Left lung (tissue), 4 donors: ENCODE measurements at regions not wholly inside any gene's neighbourhood (a gene's known extent, or its start where the extent isn't known, plus 50 kb on each side); places are given as distances from the start of the nearest gene placed in this dataset.

Experiments
- ATAC-seq: fragments of 200-7000 bp; cut with Tn5 transposase; one replicate; pipeline ENCODE4 v1.9.1; 2020; ENCODE audit warnings: moderate library complexity
- DNase-seq, 4 donors: peaks; one replicate each; pipeline ENCODE4 v3.0.0-alpha.2; 2013 to 2020
- H3K27ac ChIP-seq, 2 donors: fragments of 200-600 bp; sonication (generic) in 1 of 2; one replicate each; pipeline versions ENCODE4 v1.5.0 to v1.8.0; 2020 to 2021
- H3K27me3 ChIP-seq, 2 donors: fragments of 200-600 bp; sonication (generic) in 1 of 2; one replicate each; pipeline versions ENCODE4 v1.5.0 to v1.8.0; 2020 to 2021
- H3K36me3 ChIP-seq, 2 donors: fragments of 200-600 bp; sonication (generic) in 1 of 2; one replicate each; pipeline versions ENCODE4 v1.5.0 to v1.8.0; 2020 to 2021
- H3K4me1 ChIP-seq, 2 donors: fragments of 200-600 bp; one replicate each; pipeline ENCODE4 v1.8.0; 2021
- H3K4me3 ChIP-seq, 2 donors: fragments of 200-600 bp; sonication (generic) in 1 of 2; one replicate each; pipeline versions ENCODE4 v1.5.0 to v1.8.0; 2020 to 2021; ENCODE audit warnings: mild to moderate bottlenecking in 1 of 2
- H3K9me3 ChIP-seq, 2 donors: fragments of 200-600 bp; sonication (generic) in 1 of 2; one replicate each; pipeline versions ENCODE4 v1.5.0 to v1.8.0; 2020 to 2021
- intact Hi-C, 2 donors: fragments of 100-400 bp; cut with DNase I; formaldehyde crosslinking; loops; one replicate each; pipeline versions ENCODE4 v1.11.2 to v1.14.2; 2022
- TF ChIP-seq, protein P1 (sequence below), 2 donors: fragments of 200-600 bp; sonication (generic) in 1 of 2; IDR thresholded peaks; one replicate each; pipeline versions ENCODE4 v1.5.0 to v1.8.0; 2021; ENCODE audit warnings: antibody characterized with exemption in 2 of 2
- donor health status: DM: no; HTN: yes; CAD: no.
- donor health status: DM: no; HTN: no; CAD: no.

DNA sequence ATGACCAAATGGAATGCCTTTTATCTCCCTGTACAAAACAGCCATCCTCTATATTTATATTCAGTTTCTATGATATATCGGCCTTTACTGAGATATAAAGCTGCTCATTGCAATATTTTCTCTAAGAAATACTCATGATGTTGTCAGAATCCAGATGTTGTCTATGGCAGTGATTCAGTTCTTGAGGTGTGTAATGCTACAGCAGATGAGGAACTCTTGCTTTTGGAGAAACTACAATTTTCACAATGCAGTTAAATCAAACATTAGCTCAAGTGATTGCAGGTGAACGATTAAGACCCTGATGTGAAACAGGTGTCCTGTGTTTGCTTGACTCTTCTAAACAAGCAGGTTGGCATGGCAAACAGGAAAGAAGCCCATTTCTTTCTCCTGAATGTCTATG lies 256.2 kb upstream of the CDH20 start:
- TF ChIP-seq, protein P1, sequence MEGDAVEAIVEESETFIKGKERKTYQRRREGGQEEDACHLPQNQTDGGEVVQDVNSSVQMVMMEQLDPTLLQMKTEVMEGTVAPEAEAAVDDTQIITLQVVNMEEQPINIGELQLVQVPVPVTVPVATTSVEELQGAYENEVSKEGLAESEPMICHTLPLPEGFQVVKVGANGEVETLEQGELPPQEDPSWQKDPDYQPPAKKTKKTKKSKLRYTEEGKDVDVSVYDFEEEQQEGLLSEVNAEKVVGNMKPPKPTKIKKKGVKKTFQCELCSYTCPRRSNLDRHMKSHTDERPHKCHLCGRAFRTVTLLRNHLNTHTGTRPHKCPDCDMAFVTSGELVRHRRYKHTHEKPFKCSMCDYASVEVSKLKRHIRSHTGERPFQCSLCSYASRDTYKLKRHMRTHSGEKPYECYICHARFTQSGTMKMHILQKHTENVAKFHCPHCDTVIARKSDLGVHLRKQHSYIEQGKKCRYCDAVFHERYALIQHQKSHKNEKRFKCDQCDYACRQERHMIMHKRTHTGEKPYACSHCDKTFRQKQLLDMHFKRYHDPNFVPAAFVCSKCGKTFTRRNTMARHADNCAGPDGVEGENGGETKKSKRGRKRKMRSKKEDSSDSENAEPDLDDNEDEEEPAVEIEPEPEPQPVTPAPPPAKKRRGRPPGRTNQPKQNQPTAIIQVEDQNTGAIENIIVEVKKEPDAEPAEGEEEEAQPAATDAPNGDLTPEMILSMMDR (IDR thresholded peaks at IDR 0.05) = no peak
- DNase-seq (no peak), ATAC-seq (no peak)
- Histone ChIP-seq H3K4me3 (no peak overlapping the region), H3K4me1 (no peaks in the 10 kb centered on the region), H3K9me3 (no peaks in the 10 kb centered on the region), H3K36me3 (no peaks in the 10 kb centered on the region), H3K27ac (no peak overlapping the region), H3K27me3 (no peaks in the 10 kb centered on the region)
- intact Hi-C loops = no loop called here

DNA sequence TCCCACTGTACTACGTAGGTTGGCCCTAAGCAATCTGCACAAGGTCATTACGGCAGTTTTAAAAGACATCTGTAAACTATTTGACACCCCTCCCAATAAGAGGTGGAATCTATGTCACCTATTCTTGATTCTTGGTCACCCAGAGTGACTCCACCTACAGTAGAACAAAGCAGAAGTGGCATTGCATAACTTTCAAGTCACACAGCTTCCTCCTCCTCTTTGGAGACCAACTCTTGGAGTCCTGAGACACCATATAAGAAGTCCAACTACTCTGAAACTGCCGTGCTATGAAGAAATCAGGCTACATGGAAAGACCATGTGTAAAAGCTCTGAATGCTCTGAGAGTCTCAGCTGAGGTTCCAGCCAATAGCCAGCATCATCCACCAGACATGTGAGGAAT lies 253.5 kb upstream of the CDH20 start:
- DNase-seq (no peak), ATAC-seq (no peak)
- Histone ChIP-seq H3K27ac (no peak overlapping the region), H3K36me3 (no peaks in the 10 kb centered on the region), H3K27me3 (no peaks in the 10 kb centered on the region), H3K9me3 (no peaks in the 10 kb centered on the region), H3K4me3 (no peak overlapping the region), H3K4me1 (no peaks in the 10 kb centered on the region)
- intact Hi-C loops = no loop called here
- TF ChIP-seq, protein P1 (IDR thresholded peaks at IDR 0.05) = no peak

DNA sequence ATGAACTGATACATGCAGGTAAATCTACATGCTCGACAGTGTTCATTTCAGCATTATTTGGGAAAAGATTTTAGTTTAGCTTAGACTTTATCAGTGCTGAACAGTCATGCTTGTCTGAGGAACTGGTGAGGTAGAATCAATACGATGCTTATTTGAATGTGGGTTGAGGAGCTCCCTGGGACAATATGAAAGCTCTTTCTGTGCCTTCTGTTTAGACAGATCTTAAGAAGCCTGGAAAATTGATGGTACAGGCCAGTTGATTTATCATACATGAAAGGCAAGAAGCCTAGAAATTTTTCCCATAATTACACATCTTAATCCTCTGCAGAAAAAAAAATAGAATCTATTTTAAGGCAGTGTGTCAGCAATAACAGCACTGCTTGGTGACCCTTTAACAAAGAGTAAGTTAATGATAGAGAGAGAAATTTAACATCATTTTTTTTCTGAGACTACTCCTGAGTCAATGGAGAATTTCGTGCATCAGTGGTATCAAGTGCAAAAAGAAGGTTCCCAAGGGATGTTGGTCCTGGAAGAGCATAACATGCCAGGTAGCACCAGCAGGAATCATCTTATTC lies 252.2 kb upstream of the CDH20 start:
- ATAC-seq (no peak), DNase-seq (no peak)
- intact Hi-C loops = no loop called here
- TF ChIP-seq, protein P1 (IDR thresholded peaks at IDR 0.05) = no peak
- Histone ChIP-seq H3K4me3 (no peak overlapping the region), H3K4me1 (no peaks in the 10 kb centered on the region), H3K36me3 (no peaks in the 10 kb centered on the region), H3K9me3 (no peaks in the 10 kb centered on the region), H3K27ac (no peak overlapping the region), H3K27me3 (no peaks in the 10 kb centered on the region)

DNA sequence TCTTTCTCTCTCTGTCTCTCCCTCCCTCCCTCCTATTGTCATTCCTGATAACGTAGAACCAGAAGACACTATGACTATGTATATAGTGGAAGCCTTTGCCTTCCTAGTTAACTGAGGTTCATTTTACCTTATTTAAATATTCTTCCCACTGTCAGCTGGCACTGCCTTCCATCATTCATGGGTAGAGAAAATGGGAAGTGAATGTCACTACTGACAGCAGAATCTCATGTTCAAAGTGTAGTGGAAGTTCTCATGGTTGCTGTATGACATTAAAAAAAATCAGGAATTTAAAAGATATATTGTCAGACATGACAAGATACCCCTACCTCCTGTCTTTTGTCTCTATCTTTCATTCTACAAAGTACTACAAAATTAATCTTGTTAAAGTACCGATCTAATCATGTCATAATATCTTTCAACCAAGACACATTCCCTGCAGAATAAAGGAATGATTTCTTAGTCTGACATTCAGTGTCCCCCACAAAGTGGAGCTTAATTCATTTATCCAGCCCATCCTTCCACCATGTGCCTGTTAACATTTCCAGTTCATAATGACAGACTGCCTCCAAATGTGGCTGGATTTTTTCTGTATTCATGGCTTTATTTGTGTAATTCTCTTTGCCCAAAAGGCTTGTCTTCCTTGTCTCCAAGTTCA lies 250.1 kb upstream of the CDH20 start:
- no peaks in the 10 kb centered on the region for H3K27me3 ChIP-seq
- intact Hi-C loops = no loop called here
- no peak overlapping the region for H3K4me3 ChIP-seq
- H3K36me3 ChIP-seq = no peaks in the 10 kb centered on the region
- H3K27ac ChIP-seq = no peak overlapping the region
- ATAC-seq = no peak
- H3K9me3 ChIP-seq = no peaks in the 10 kb centered on the region
- DNase-seq = no peak
- TF ChIP-seq, protein P1 (IDR thresholded peaks at IDR 0.05) = no peak
- no peaks in the 10 kb centered on the region for H3K4me1 ChIP-seq

DNA sequence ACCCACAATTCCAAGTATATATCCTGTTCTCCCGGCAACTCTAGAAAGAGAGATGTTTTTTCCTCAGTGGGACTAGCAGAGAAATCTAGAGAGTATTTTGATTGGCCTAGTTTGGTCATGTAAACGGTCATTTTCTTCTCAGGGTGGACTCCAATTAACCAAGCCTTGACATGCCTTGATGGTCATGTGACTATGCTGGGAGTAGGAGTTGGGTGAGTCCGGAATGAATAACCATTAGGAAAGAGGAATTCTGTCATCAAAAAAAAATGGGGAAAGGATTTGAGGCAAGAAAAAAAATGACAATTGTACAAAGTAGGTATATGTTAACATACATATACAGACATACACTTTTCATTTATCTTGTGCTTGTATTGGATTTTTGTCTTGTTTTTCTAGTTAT lies 248.2 kb upstream of the CDH20 start:
- no peak overlapping the region for H3K27ac ChIP-seq
- H3K36me3 ChIP-seq = no peaks in the 10 kb centered on the region
- DNase-seq (no peak), ATAC-seq (no peak)
- H3K27me3 ChIP-seq = no peaks in the 10 kb centered on the region
- no peaks in the 10 kb centered on the region for H3K4me1 ChIP-seq
- TF ChIP-seq, protein P1 (IDR thresholded peaks at IDR 0.05) = no peak
- H3K4me3 ChIP-seq = no peak overlapping the region
- intact Hi-C loops = no loop called here
- H3K9me3 ChIP-seq = no peaks in the 10 kb centered on the region
